IPS-15b (cell line): ENCODE measurements at regions not wholly inside any gene's neighbourhood (a gene's known extent, or its start where the extent isn't known, plus 50 kb on each side); places are given as distances from the start of the nearest gene placed in this dataset.

Experiments
- H3K27me3 ChIP-seq: one replicate; pipeline ENCODE4 v1.6.1; 2013; ENCODE audit warnings: low read length; ENCODE audit not compliant: control insufficient read depth, insufficient read depth
- H3K36me3 ChIP-seq: one replicate; pipeline ENCODE4 v1.6.1; 2013; ENCODE audit warnings: low read length; ENCODE audit not compliant: control insufficient read depth, insufficient read depth
- H3K4me1 ChIP-seq: one replicate; pipeline ENCODE4 v1.6.1; 2013; ENCODE audit warnings: mild to moderate bottlenecking, low read length; ENCODE audit not compliant: control insufficient read depth, insufficient read depth
- H3K4me3 ChIP-seq: one replicate; pipeline ENCODE4 v1.5.1; 2013; ENCODE audit warnings: low read depth, low read length
- H3K9ac ChIP-seq: one replicate; pipeline ENCODE4 v1.6.1; 2013; ENCODE audit warnings: low read depth, mild to moderate bottlenecking, low read length
- H3K9me3 ChIP-seq: one replicate; pipeline ENCODE4 v1.6.1; 2013; ENCODE audit warnings: mild to moderate bottlenecking, low read length; ENCODE audit not compliant: control insufficient read depth, insufficient read depth

GRCh38 chr6:167517254-167517916 is 192.5 kb downstream of the TTLL2 start:
- Histone ChIP-seq H3K36me3 (no peaks in the 10 kb centered on the region), H3K4me1 (no peaks in the 10 kb centered on the region), H3K27me3 (no peaks in the 10 kb centered on the region), H3K4me3 (no peak overlapping the region), H3K9ac (no peak overlapping the region), H3K9me3 (no peaks in the 10 kb centered on the region)

- no peaks in the 10 kb centered on the region for H3K36me3 ChIP-seq
- no peaks in the 10 kb centered on the region for H3K4me1 ChIP-seq
- no peak overlapping the region for H3K9ac ChIP-seq
- H3K4me3 ChIP-seq = no peak overlapping the region
- H3K27me3 ChIP-seq = peaks cover 2% of the 10 kb centered on the region
- H3K9me3 ChIP-seq = no peaks in the 10 kb centered on the region
These were observed 198.5 kb downstream of the TTLL2 start for GRCh38 chr6:167523426-167523825.

- peaks cover 3% of the 10 kb centered on the region for H3K27me3 ChIP-seq
- H3K4me3 ChIP-seq = no peak overlapping the region
- H3K9me3 ChIP-seq = no peaks in the 10 kb centered on the region
These were observed 199.6 kb downstream of the TTLL2 start for GRCh38 chr6:167524261-167525111.

GRCh38 chr6:167525774-167526173 is 200.9 kb downstream of the TTLL2 start:
- no peak overlapping the region for H3K9ac ChIP-seq
- no peak overlapping the region for H3K4me3 ChIP-seq
- H3K4me1 ChIP-seq = no peaks in the 10 kb centered on the region
- H3K27me3 ChIP-seq = peaks cover 15% of the 10 kb centered on the region
- no peaks in the 10 kb centered on the region for H3K9me3 ChIP-seq
- H3K36me3 ChIP-seq = no peaks in the 10 kb centered on the region

More at GRCh38 chr6:167524261-167525111, 199.6 kb downstream of the TTLL2 start:
- Histone ChIP-seq H3K36me3 (no peaks in the 10 kb centered on the region), H3K9ac (no peak overlapping the region), H3K4me1 (no peaks in the 10 kb centered on the region)

GRCh38 chr6:167526465-167527368 is 201.8 kb downstream of the TTLL2 start:
- no peaks in the 10 kb centered on the region for H3K4me1 ChIP-seq
- H3K27me3 ChIP-seq = peaks cover 22% of the 10 kb centered on the region
- H3K36me3 ChIP-seq = no peaks in the 10 kb centered on the region
- H3K4me3 ChIP-seq = no peak overlapping the region
- no peaks in the 10 kb centered on the region for H3K9me3 ChIP-seq
- H3K9ac ChIP-seq = no peak overlapping the region

- Histone ChIP-seq H3K4me3 (no peak overlapping the region), H3K4me1 (peaks cover 4% of the 10 kb centered on the region), H3K36me3 (no peaks in the 10 kb centered on the region), H3K9me3 (no peaks in the 10 kb centered on the region), H3K27me3 (peaks cover 33% of the 10 kb centered on the region), H3K9ac (no peak overlapping the region)
These were observed 203.4 kb downstream of the TTLL2 start for GRCh38 chr6:167528239-167528638.

- H3K36me3 ChIP-seq = no peaks in the 10 kb centered on the region
- H3K9me3 ChIP-seq = no peaks in the 10 kb centered on the region
- peaks cover 33% of the 10 kb centered on the region for H3K27me3 ChIP-seq
- H3K4me3 ChIP-seq = no peak overlapping the region
- no peak overlapping the region for H3K9ac ChIP-seq
- peaks cover 4% of the 10 kb centered on the region for H3K4me1 ChIP-seq
These were observed 204.1 kb downstream of the TTLL2 start for GRCh38 chr6:167528976-167529375.

GRCh38 chr6:167529444-167530335 is 204.8 kb downstream of the TTLL2 start:
- Histone ChIP-seq H3K27me3 (peaks cover 33% of the 10 kb centered on the region), H3K9ac (no peak overlapping the region), H3K4me1 (peaks cover 4% of the 10 kb centered on the region), H3K9me3 (no peaks in the 10 kb centered on the region), H3K4me3 (no peak overlapping the region), H3K36me3 (no peaks in the 10 kb centered on the region)

GRCh38 chr6:167530951-167531350 is 206.1 kb downstream of the TTLL2 start:
- Histone ChIP-seq H3K4me3 (no peak overlapping the region), H3K36me3 (no peaks in the 10 kb centered on the region), H3K4me1 (peaks cover 4% of the 10 kb centered on the region), H3K9me3 (no peaks in the 10 kb centered on the region), H3K9ac (no peak overlapping the region), H3K27me3 (peaks cover 33% of the 10 kb centered on the region)

GRCh38 chr6:167532410-167533288 is 207.8 kb downstream of the TTLL2 start:
- Histone ChIP-seq H3K36me3 (no peaks in the 10 kb centered on the region), H3K9ac (no peak overlapping the region), H3K9me3 (no peaks in the 10 kb centered on the region), H3K4me1 (peaks cover 4% of the 10 kb centered on the region), H3K4me3 (no peak overlapping the region), H3K27me3 (peaks cover 33% of the 10 kb centered on the region)
